AG10803 (cell line): ENCODE measurements at regions not wholly inside any gene's neighbourhood (a gene's known extent, or its start where the extent isn't known, plus 50 kb on each side); places are given as distances from the start of the nearest gene placed in this dataset.

ENCODE experiments used
- DNase-seq: peaks from one replicate; pipeline ENCODE4 v3.0.0; 2010; ENCODE audit warnings: low read depth
- H3K4me3 ChIP-seq: 2 replicates; pipeline ENCODE4 v1.5.1; 2011; ENCODE audit warnings: mild to moderate bottlenecking, low read length, control low read depth
- CTCF ChIP-seq: conservative IDR thresholded peaks from 2 replicates; pipeline ENCODE4 v1.5.1; 2011; ENCODE audit warnings: mild to moderate bottlenecking, low read length, control low read depth, inconsistent platforms

- peak; percentile 16 for DNase-seq
- no peak for TF ChIP-seq CTCF
- no peak overlapping the region for H3K4me3 ChIP-seq
Measured at GRCh38 chr3:69443457-69443920, 57.6 kb upstream of the FRMD4B start.

GRCh38 chr3:69442771-69443311 lies 57.0 kb upstream of the FRMD4B start:
- TF ChIP-seq CTCF = no peak
- DNase-seq = no peak
- H3K4me3 ChIP-seq = no peak overlapping the region

GRCh38 chr3:69441732-69442131 lies 55.8 kb upstream of the FRMD4B start:
- H3K4me3 ChIP-seq = no peak overlapping the region
- no peak for DNase-seq
- TF ChIP-seq CTCF = no peak

- no peak for DNase-seq
- TF ChIP-seq CTCF = no peak
Measured at GRCh38 chr3:69441040-69441439, 55.2 kb upstream of the FRMD4B start.

GRCh38 chr3:69439643-69440270 lies 53.9 kb upstream of the FRMD4B start:
- peak; percentile 80 for TF ChIP-seq CTCF
- peak overlapping the region; percentile 15; the same call in 1 of the 2 replicates for H3K4me3 ChIP-seq
- peak; percentile 36 for DNase-seq

More at GRCh38 chr3:69441040-69441439, 55.2 kb upstream of the FRMD4B start:
- H3K4me3 ChIP-seq = no peak overlapping the region

- no peak overlapping the region for H3K4me3 ChIP-seq
- TF ChIP-seq CTCF = no peak
Measured at GRCh38 chr3:69438476-69438875, 52.6 kb upstream of the FRMD4B start.

More at GRCh38 chr3:69438476-69438875, 52.6 kb upstream of the FRMD4B start:
- no peak for DNase-seq
